ENCODE measurements at regions not wholly inside any gene's neighbourhood (a gene's known extent, or its start where the extent isn't known, plus 50 kb on each side); places are given as distances from the start of the nearest gene placed in this dataset.

- H3K4me3 ChIP-seq (ENCODE audit: low read length): no peak overlapping the region
- DNase-seq (ENCODE audit: low read depth, low spot score): no peak
Observed at GRCh38 chr14:101223561-101224162, 320.1 kb upstream of the RTL1 start.

- no peak for DNase-seq (ENCODE audit: low read depth, low spot score)
- no peak overlapping the region for H3K4me3 ChIP-seq (ENCODE audit: low read length)
Observed at GRCh38 chr14:101224356-101225156, 321.0 kb upstream of the RTL1 start.

- H3K4me3 ChIP-seq (ENCODE audit: low read length): no peak overlapping the region
- DNase-seq (ENCODE audit: low read depth, low spot score): no peak
Observed at GRCh38 chr14:101225157-101226152, 321.9 kb upstream of the RTL1 start.

GRCh38 chr14:101226265-101226602, 322.7 kb upstream of the RTL1 start:
- no peak overlapping the region for H3K4me3 ChIP-seq (ENCODE audit: low read length)
- DNase-seq (ENCODE audit: low read depth, low spot score): no peak

GRCh38 chr14:101226603-101227425, 323.3 kb upstream of the RTL1 start:
- DNase-seq (ENCODE audit: low read depth, low spot score): no peak
- no peak overlapping the region for H3K4me3 ChIP-seq (ENCODE audit: low read length)

- no peak overlapping the region for H3K4me3 ChIP-seq (ENCODE audit: low read length)
- no peak for DNase-seq (ENCODE audit: low read depth, low spot score)
Observed at GRCh38 chr14:101227611-101228594, 324.4 kb upstream of the RTL1 start.

- H3K4me3 ChIP-seq (ENCODE audit: low read length): no peak overlapping the region
- no peak for DNase-seq (ENCODE audit: low read depth, low spot score)
Observed at GRCh38 chr14:101228949-101229541, 325.5 kb upstream of the RTL1 start.

- no peak overlapping the region for H3K4me3 ChIP-seq (ENCODE audit: low read length)
- DNase-seq (ENCODE audit: low read depth, low spot score): no peak
Observed at GRCh38 chr14:101229666-101230065, 326.1 kb upstream of the RTL1 start.

GRCh38 chr14:101230161-101230850, 326.8 kb upstream of the RTL1 start:
- H3K4me3 ChIP-seq (ENCODE audit: low read length): no peak overlapping the region
- no peak for DNase-seq (ENCODE audit: low read depth, low spot score)

GRCh38 chr14:101230851-101231550, 327.5 kb upstream of the RTL1 start:
- no peak overlapping the region for H3K4me3 ChIP-seq (ENCODE audit: low read length)
- no peak for DNase-seq (ENCODE audit: low read depth, low spot score)

- DNase-seq (ENCODE audit: low read depth, low spot score): no peak
- H3K4me3 ChIP-seq (ENCODE audit: low read length): no peak overlapping the region
Observed at GRCh38 chr14:101231828-101232227, 328.3 kb upstream of the RTL1 start.

GRCh38 chr14:101232340-101233020, 328.8 kb upstream of the DIO3 start:
- H3K4me3 ChIP-seq (ENCODE audit: low read length): no peak overlapping the region
- no peak for DNase-seq (ENCODE audit: low read depth, low spot score)

- no peak for DNase-seq (ENCODE audit: low read depth, low spot score)
- H3K4me3 ChIP-seq (ENCODE audit: low read length): no peak overlapping the region
Observed at GRCh38 chr14:101233021-101233366, 328.3 kb upstream of the DIO3 start.

- H3K4me3 ChIP-seq (ENCODE audit: low read length): no peak overlapping the region
- DNase-seq (ENCODE audit: low read depth, low spot score): no peak
Observed at GRCh38 chr14:101233391-101233790, 327.9 kb upstream of the DIO3 start.

- H3K4me3 ChIP-seq (ENCODE audit: low read length): no peak overlapping the region
- no peak for DNase-seq (ENCODE audit: low read depth, low spot score)
Observed at GRCh38 chr14:101233808-101234207, 327.5 kb upstream of the DIO3 start.
